Cardiac muscle cell (in vitro differentiated cells and primary cell): ENCODE measurements at regions not wholly inside any gene's neighbourhood (a gene's known extent, or its start where the extent isn't known, plus 50 kb on each side); places are given as distances from the start of the nearest gene placed in this dataset.

Experiments
- DNase-seq, 2 donors: peaks; one replicate each; pipeline versions ENCODE4 v3.0.0 to v3.0.0-alpha.2; 2010 to 2017; ENCODE audit warnings: low read depth in 1 of 2, low spot score in 1 of 2
- H3K27ac ChIP-seq: fragments of 200-600 bp; sonication (generic); 2 replicates; pipeline ENCODE4 v1.5.1; 2016
- H3K27me3 ChIP-seq: fragments of 200-600 bp; sonication (generic); 2 replicates; pipeline ENCODE4 v1.6.0; 2016; ENCODE audit warnings: control low read depth
- H3K36me3 ChIP-seq: fragments of 200-600 bp; sonication (generic); 2 replicates; pipeline ENCODE4 v1.5.1; 2016; ENCODE audit warnings: control low read depth
- H3K4me1 ChIP-seq: fragments of 200-600 bp; sonication (generic); 2 replicates; pipeline ENCODE4 v1.8.1; 2017; ENCODE audit warnings: low read depth, mild to moderate bottlenecking, mixed run types
- H3K4me3 ChIP-seq: fragments of 200-600 bp; sonication (generic); 2 replicates; pipeline ENCODE4 v1.5.1; 2016; ENCODE audit warnings: mild to moderate bottlenecking
- H3K9me3 ChIP-seq: fragments of 200-600 bp; sonication (generic); 2 replicates; pipeline ENCODE4 v1.5.1; 2017; ENCODE audit warnings: low read depth, mild to moderate bottlenecking, control low read depth
- CTCF ChIP-seq: IDR thresholded peaks from 2 replicates; pipeline ENCODE4 v1.5.1; 2012; ENCODE audit warnings: low read depth, mild to moderate bottlenecking, low read length

GRCh38 chr5:93330506-93330905 is 250.5 kb downstream of the NR2F1-AS1 start:
- no peak for TF ChIP-seq CTCF
- Histone ChIP-seq H3K4me1 (no peaks in the 10 kb centered on the region), H3K4me3 (no peak overlapping the region), H3K9me3 (no peaks in the 10 kb centered on the region), H3K36me3 (no peaks in the 10 kb centered on the region), H3K27ac (no peak overlapping the region), H3K27me3 (peaks cover 91% of the 10 kb centered on the region)
- DNase-seq: no peak

- H3K27ac ChIP-seq: no peak overlapping the region
- no peak for TF ChIP-seq CTCF
- no peaks in the 10 kb centered on the region for H3K4me1 ChIP-seq
- H3K4me3 ChIP-seq: no peak overlapping the region
- peaks cover 91% of the 10 kb centered on the region for H3K27me3 ChIP-seq
- no peaks in the 10 kb centered on the region for H3K36me3 ChIP-seq
- no peaks in the 10 kb centered on the region for H3K9me3 ChIP-seq
- no peak for DNase-seq
Observed at GRCh38 chr5:93329756-93330155, 251.3 kb downstream of the NR2F1-AS1 start.

GRCh38 chr5:93328833-93329232 is 252.2 kb downstream of the NR2F1-AS1 start:
- no peak overlapping the region for H3K4me3 ChIP-seq
- no peaks in the 10 kb centered on the region for H3K4me1 ChIP-seq
- no peaks in the 10 kb centered on the region for H3K9me3 ChIP-seq
- TF ChIP-seq CTCF: no peak
- H3K27ac ChIP-seq: no peak overlapping the region
- H3K36me3 ChIP-seq: no peaks in the 10 kb centered on the region
- H3K27me3 ChIP-seq: peaks cover 90% of the 10 kb centered on the region
- no peak for DNase-seq

GRCh38 chr5:93327605-93328004 is 253.4 kb downstream of the NR2F1-AS1 start:
- no peak for TF ChIP-seq CTCF
- H3K27ac ChIP-seq: no peak overlapping the region
- H3K27me3 ChIP-seq: peaks cover 91% of the 10 kb centered on the region
- no peaks in the 10 kb centered on the region for H3K9me3 ChIP-seq
- no peak for DNase-seq
- H3K4me1 ChIP-seq: no peaks in the 10 kb centered on the region
- H3K4me3 ChIP-seq: no peak overlapping the region
- no peaks in the 10 kb centered on the region for H3K36me3 ChIP-seq

- no peak for TF ChIP-seq CTCF
- Histone ChIP-seq H3K9me3 (no peaks in the 10 kb centered on the region), H3K27ac (no peak overlapping the region), H3K36me3 (no peaks in the 10 kb centered on the region), H3K27me3 (peaks cover 88% of the 10 kb centered on the region), H3K4me1 (peaks cover 5% of the 10 kb centered on the region), H3K4me3 (no peak overlapping the region)
- no peak for DNase-seq
Observed at GRCh38 chr5:93325946-93326345, 255.1 kb downstream of the NR2F1-AS1 start.
